NB4 (cell line): ENCODE measurements at regions not wholly inside any gene's neighbourhood (a gene's known extent, or its start where the extent isn't known, plus 50 kb on each side); places are given as distances from the start of the nearest gene placed in this dataset.

ENCODE experiments used
- CTCF ChIP-seq: IDR thresholded peaks from one replicate; pipeline ENCODE4 v1.5.1; 2012; ENCODE audit warnings: low read depth, low read length
- TF ChIP-seq, protein P1 (sequence below): IDR thresholded peaks from 2 replicates; pipeline ENCODE4 v1.6.1; 2011; ENCODE audit warnings: low read depth, low read length

DNA sequence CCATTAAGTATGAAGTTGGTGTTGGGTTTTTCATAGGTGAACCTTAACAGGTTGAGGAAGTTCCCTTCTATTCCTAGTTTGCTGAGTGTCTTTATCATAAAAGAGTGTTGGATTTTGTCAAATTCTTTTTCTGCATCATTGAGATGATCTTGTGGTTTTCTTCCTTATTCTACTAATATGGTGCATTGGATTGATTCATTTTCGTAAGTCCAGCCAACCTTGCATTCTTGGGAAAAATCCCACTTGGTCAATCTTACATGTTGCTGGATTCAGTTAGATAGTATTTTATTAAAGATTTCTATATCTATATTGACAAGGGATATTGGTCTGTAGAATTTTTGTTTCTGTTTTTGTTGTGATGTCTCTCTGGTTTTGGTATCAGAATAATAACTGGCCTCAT is 83.7 kb upstream of the C15orf39 start:
- TF ChIP-seq CTCF, result no peak
- TF ChIP-seq, protein P1, sequence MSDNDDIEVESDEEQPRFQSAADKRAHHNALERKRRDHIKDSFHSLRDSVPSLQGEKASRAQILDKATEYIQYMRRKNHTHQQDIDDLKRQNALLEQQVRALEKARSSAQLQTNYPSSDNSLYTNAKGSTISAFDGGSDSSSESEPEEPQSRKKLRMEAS, result no peak
